NCI-H524 (cell line): ENCODE measurements at regions not wholly inside any gene's neighbourhood (a gene's known extent, or its start where the extent isn't known, plus 50 kb on each side); places are given as distances from the start of the nearest gene placed in this dataset.

Source experiments
- DNase-seq, 2 experiments: peaks; one replicate each; lab custom pipeline; 2025; lab: John Stamatoyannopoulos, UW

DNA sequence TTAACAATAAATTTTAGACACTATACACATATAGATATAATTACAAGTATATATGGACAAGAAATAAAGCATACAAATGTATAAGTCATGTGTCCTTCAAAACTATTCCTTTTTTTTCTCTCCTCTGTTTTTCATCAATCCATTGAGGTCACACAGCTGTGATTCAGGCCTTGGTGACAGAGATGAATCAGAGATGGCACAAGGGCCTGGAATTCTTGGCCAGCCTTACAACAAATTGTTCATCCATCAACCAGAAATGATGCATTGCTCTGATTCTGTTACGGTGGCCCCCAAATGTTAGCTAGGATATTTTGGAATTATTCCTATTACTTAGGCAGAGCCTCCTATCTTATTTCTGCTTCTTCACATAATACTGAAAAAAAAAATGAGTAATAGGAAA is 108.7 kb upstream of the MPDZ start:
- no peak for DNase-seq

DNA sequence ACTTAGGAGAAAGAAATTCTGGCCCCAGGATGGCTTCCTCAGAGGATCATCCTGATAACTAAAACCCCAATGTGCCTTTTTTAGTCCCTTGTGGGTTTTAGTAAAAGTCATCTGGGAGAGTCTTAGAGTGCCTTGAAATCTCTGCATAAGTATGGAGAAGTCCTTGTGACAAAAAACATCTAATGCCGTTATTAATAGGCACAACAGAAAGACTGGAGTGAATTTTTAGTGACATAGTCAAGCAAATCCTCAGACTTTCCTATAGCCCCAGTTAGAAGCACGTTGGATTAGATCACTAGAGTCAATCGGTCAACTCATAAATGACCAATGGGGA is 108.2 kb upstream of the MPDZ start:
- no peak for DNase-seq

DNA sequence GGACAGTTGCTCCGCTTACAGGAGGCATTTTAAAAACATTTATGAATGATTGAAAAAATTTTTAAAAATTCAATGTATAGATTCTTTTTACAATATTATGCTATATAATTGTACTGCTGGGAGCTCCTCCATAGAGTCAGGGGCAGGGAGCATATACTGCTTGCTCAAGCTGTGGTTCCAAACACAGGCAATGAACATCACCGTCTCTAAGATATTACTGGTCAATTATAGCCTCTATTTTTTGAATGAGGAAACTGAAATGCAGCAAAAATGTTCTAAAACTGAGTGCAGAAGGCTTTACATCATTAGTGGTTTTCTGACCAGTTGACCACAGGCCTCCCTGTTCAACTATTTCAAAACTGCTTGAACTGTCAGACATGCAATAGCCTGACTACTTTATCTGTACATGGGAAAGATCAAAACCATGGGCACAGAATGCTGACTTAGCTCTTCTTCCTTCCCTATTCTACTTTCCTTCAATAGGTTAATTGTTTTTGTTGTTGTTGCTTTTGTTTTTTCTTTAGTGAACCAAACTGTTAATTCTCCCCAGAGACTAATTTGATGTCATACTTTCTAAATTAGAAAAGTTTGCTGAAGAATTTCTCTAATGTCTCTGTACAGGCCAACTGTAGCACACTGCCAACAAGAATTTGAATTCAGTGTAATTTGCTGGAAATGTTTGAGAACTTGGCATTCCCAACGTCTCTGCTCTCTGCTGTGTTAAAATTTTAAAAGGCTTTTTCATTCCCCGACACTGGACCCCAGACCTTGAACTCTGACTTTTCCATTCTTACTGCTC is 107.6 kb upstream of the MPDZ start:
- DNase-seq, result no peak

DNA sequence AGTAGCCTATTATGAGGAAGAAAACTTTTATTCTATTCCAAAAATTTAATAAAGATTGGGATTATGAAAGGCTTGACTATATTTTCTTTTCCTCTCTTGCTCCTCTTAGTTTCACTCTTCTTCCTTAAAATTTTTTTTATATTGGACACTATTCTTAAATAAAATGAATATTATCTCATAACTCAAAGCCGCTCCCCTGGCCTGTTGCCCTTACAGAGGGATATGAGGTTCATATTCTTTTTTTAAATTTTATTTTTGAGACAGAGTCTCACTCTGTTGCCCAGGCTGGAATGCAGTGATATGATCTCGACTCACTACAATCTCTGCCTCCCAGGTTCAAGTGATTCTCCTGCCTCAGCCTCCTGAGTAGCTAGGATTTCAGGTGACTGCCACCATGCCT is 106.8 kb upstream of the MPDZ start:
- DNase-seq, result no peak

DNA sequence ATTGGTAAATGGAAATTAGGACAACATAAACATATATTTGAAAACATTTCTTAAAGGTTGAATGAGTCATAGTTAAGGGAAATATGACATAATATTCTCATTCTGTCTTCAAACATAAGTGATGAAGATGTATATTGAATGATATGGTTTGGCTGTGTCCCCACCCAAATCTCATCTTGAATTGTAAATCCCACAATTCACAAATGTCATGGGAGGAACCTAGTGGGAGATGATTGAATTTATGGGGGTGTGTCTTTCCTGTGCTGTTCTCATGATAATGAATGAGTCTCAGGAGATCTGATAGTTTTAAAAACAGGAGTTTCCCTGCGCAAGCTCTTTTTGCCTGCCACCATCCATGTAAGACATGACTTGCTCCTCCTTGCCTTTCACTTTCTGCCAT is 104.4 kb upstream of the MPDZ start:
- DNase-seq, result no peak

DNA sequence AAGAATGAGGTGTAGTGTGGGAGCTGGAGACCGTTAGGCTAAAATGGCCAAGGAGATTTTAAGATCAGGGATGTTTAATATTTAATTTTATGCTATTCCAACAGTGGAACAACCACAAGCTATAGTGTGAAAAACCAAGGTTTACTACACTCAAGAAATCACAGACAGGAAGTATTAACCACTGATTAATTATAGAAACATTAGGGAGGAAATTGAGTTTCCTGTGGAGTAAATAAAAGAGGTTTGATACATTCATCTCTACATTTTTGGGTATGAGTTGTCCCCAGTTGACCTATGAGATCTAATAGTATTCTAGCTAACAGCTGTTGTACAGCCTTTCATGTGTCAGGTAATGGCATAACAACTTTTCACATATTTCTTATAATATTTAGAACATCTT is 103.7 kb upstream of the MPDZ start:
- DNase-seq, result no peak

DNA sequence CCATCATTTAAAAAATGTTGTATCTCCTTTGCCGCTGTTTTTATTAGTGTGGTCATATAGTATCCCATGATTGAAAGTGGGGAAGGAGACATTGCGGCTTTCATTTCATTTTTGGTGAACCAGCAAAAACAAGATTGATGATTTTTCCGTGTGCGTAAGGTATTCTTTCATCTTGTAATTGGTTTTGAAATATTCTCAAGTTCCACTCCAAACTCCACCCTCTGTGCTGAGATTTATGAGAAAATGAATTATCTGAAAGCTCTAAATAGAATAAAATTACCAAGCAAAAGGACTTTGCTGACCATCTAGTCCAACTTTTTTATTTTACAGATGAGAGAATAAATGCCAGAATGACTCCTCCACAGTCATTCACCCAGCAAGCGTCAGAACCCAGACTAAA is 103.1 kb upstream of the MPDZ start:
- no peak for DNase-seq

DNA sequence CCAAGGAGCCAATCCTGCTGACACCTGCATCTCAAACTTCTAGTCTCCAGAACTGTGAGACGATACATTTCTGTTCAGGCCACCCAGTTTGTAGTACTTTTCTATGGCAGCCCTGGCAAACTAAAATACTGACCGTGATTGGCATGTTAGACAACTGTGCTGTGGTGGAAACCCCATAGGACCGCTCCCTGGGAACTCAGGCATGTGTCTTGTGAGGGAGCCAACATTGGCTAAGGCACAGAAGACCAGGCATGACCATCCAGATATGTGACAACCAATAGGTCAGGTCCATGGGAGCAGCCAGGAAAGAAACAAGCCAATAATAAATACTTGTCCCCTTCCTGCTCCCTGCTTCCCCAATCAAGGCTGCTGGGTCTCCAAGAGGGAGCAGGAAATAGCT is 101.4 kb upstream of the MPDZ start:
- no peak for DNase-seq

DNA sequence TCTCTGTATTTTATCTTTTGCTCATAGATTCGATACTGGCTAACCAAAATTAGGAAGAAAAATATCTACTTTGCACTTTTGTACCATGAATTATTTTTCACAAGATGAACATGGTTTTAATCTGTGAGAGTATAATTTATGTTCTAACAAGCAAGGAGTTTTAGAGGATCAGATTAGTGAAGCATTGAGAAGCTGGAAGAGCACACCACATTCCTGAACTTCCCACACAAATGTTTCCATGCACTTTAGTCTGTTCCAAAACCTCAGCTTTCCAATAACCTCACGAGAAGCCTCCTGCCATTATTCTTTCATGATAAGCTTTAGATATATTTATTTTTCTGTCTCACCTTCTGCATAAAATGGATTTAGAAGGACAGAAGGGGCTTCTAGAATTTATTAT is 98.7 kb upstream of the MPDZ start:
- no peak for DNase-seq

DNA sequence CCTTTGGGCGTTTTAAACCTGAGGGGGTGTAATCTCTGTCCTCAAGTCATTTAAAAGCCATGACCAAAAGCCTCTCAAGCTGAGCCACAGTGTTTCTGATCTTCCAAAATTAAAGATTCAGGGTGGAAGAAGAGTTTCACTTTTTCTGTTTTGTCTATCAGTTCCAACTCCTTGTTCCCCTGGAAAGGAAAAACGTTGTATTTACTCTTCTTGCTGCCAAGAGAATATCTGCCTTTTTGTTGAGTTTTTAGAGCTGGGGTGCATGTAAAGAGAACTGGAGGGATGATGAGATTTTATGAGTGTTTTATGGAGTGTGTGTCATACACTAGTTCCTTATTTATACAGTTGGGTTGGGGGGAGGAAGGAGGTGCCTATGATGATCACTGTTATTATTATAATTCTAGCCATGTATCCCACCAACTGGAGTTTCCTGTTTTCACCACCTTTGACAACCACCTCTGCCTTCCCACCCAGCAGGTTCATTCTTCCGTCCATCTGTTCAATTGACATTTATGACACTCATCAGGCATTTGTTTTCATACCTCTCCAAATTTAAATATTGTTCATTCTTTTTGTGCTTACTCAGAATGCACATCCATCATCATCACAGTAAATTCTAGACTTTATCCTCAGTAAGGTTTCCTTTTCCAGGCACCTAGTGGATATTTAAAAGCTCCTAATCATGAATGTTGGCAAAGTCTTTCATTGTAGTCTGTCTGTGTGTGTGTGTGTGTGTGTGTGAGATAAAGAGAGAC is 97.9 kb upstream of the MPDZ start:
- DNase-seq, result no peak

DNA sequence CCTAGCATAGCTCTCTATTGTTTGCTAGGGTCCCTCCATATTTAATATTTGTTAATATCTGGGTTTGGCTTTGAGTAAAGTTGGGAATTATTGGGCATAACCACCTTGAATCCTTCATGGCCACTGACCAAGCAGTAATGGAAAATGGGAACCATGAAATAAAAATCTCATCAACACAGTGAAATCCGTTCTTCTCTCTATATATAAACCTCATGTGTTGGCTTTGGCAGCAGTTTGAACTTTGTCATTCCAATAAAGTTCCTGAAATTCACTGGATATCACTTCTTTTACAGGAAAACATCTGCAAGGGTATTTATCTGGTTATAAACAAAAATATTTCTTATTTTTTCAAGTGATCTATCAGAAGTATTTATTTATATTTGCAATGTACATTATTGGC is 93.0 kb upstream of the MPDZ start:
- DNase-seq, result no peak

DNA sequence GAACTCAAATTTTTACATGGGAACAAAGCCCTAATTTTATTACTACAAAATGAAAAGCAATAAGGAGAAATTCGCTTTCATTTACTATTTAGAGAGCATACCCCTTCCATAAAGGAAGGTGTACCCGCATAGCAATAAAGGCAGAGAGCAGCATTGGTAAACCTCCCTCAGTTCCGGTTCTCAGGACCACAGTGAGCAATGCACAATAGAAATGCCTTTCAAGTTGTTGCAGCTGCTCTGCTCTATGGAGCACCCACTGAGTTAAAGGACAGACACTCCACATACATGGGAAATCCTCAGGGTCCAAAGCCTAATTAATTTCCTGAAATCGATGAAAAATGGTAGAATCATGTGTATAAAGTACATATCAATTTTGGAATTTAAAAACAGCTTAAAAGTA is 89.9 kb upstream of the MPDZ start:
- DNase-seq, result no peak

DNA sequence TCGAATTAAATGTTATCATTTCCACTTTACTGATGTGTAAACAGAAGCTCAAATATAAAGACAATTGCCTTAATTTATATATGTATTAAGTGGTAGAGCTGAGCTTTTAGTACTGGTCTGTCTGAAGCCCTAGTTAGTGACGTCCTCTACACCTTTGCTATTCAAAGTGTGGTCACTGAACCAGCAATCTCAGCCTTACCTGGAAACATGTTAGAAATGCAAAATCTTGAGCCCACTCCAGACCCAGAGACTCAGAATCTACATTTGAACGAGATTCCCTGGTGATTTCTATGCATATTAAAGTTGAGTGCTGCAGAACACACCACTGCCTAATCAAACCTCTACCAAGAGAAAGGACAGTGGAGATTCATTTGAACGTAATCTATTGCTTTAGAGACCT is 88.3 kb upstream of the MPDZ start:
- no peak for DNase-seq

DNA sequence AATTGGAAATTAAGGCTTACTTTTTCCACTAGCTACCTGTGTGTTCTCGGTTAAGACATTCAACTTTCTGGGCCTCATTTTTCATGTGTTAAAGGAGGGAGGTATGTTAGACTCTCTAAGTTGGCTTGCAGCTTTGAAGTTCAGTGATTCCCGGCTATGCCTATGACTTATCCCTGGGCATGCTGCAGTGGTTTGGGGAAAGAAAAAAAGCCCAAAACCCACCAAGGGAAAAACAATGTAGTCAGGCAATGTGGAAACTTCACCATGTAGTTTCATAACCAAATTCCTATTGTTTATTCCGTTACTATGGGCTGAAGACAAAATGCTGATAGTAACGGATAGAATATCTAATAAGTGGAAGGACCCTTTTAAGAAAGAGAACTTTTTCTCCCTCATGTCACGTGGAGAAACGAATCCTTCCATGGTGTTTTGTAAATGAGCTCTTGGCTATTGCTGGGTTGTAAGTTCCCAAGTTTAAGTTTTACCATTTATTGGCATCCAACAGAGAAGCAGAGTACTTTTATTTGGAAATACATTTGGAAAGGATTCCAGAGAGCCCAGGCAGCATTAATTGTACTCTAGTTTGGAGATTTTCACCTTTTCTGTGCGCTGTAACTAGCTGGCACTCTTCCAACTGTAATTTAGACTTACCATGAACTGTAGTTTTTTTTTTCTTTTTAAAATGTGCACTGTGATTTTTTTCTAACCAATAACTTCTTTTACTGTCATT is 84.9 kb upstream of the MPDZ start:
- DNase-seq, result no peak

DNA sequence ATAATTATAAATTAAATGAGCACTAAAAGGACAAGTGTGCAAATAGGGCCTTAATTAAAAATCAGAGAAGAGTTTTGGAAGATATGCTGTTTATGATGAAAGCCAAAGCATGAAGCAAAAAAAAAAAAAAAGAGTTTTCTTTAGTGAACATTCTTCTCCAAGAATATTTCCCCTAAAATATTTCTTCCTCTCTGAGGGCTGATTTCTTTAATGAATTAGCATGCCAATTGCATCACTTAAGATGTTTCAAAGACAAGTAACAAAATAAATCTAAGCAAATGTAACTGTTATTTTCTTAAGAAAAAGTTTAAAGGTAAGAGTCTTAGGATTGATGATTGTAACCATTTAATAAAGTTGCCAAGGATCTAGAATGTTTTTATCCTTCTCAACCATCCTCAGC is 81.6 kb upstream of the MPDZ start:
- no peak for DNase-seq

DNA sequence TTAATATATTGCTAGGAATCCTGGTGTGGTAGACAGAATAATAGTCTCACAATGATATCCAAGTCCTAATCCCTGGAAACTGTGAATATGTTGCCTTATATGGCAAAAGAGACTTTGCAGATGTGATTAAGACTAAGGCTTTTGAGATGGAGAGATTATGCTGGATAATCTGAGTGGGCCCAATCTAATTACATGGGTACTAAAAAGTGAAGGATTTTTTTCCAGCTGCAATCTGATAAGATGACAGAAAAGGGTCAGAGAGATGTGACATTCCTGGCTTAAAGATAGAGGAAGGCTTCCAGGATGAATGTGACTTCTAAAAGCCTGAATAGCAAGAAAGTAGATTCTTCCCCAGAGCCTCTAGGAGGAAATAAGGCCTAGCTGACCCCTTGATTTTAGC is 80.7 kb upstream of the MPDZ start:
- DNase-seq, result no peak

DNA sequence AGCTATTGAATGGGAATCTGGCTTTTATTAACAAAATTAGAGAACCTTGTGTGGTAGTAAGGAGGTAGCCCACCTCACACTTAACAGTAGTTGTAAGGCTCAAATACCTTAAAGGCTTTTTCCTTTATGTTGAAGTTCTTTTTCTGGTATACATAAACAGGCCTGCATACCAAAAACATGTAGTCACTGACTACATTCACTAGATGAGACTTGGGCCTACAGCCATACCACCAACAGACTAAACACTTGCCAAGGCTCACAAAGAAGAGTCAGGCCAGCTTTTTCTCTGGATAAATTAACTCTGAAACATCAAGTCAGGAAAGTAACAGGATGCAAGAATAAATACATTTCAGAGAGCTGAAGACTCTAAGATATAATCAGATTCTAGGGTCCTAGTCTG is 78.6 kb upstream of the MPDZ start:
- no peak for DNase-seq

DNA sequence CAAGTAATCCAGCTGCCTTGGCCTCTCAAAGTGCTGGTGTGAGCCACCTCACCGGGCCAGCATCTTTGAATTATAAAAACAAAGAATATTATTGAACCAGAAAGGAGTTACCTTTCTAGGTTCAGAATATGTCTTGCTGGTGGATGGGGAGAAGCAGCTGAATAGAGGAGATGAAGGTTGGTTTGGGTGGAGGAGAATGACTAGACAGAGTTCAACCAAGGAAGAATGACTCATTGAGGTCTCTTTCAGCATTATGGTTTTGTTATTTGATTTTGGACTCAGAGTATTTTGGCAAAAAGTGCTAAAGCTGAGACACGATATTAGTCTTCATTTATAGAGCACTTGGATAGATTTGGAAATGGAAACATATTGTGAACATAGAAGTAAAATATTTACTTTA is 75.2 kb upstream of the MPDZ start:
- DNase-seq, result no peak

DNA sequence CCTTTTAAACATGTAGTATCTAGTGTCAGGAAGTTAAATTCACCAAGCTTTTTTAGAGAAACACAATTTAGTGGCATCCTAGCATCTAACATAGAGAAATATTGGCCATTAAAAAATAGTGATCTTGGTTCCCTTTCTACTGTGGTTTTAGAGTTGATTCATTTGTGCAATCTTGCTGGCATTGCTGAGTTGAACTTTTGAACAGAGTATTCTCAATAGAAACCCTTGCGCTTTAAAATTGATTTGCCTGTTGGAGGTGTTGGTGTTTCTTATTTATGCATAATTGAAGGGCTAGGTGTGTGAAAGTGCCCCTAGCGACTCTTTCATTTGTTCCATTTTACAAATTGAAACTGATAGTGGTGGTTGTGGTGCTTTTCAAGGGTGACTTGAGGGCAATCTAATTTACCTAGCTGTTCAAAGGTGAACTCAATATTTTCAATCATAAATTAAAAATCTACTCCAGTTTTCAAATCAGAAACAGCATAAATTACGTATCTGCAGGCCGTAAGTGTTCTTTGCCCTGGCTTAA is 73.0 kb upstream of the MPDZ start:
- DNase-seq, result no peak

DNA sequence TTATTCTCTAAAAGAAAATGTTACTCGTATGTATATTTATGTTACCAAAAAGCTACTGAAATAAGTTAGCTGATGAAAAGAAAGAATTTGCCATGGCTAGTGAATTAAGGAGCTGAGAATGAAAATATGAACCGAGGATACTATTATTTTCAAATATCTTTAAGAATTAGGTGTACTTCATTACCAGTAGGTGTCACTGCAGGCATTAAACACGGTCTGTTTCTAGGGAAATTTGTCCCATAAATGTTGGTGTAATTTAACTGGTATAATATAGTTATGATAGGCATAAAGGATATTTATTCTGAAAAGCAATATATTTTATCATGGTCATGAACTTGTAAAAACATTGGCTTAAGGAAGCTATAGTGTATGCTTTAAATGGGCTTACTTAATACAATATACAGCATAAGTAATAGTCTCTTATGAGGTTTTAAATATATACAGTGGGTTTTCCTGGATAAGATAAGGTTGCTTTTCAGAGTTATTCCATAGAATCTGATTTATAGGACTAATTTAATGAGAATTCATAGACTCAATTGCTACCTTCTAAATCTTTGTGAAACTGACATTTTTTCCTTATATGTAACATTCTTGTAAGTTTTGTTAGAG is 72.4 kb upstream of the MPDZ start:
- DNase-seq, result peak; percentile 10 to 46

DNA sequence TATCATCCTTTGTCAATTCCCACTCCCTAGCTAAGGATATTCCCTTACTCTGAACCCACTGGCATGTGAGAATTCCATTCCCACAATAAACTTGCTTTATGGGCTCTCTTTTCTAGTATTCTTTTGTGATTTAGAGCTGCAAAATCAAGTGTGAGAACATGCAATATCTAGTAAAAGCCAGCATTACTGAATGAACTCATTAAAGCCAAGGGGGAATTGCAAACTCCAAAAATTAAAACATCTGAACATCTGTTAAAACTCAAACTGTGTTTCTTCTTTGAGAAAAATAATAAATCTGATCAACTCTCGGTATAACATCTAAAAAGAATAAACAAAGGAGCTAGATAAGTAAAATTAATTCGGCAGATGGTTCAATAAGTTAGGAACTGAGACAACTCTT is 53.1 kb upstream of the MPDZ start:
- no peak for DNase-seq

DNA sequence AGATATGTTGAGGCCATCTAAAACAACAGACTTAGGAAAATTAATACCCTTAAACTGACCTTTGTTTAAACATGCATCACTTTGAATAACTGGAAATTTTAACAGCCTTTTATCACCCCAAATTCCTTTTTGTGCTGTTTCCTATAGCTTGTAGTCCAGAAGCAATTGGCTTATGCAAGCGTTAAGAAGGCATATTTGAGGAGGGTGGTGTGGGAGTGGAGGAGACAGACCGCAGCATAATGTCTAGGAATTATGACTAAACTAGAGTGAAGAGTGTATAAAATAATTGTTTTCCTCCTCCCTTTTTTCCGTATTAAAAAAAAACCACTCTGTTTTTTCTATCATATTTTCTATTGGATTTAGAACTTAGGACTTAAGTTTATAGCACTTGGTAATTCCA is 51.8 kb upstream of the MPDZ start:
- no peak for DNase-seq
